HCT116 (cell line): ENCODE measurements at regions not wholly inside any gene's neighbourhood (a gene's known extent, or its start where the extent isn't known, plus 50 kb on each side); places are given as distances from the start of the nearest gene placed in this dataset.

Source experiments
- ATAC-seq: fragments of 200-7000 bp; cut with Tn5 transposase; 2 replicates; pipeline ENCODE4 v1.9.1; 2020; ENCODE audit warnings: mild to moderate bottlenecking, moderate library complexity
- BruUV-seq: library from RNA; stranded (reverse); fragments of 400-500 nt; replicated peaks from 2 replicates; lab custom pipeline; 2021; lab: Mats Ljungman, UMichigan
- CTCF ChIA-PET: fragments of 300-600 bp; sonication (Branson Sonifier 250); formaldehyde crosslinking; loops from one replicate; lab custom pipeline; 2021; ENCODE audit warnings: antibody characterized with exemption; lab: Charles Lee
- POLR2A ChIA-PET: fragments of 300-600, 350-600 bp; sonication (Branson Sonifier 250); formaldehyde crosslinking; loops from one replicate; lab custom pipeline; 2021; ENCODE audit warnings: antibody characterized with exemption; lab: Charles Lee
- RAD21 ChIA-PET, 2 experiments: fragments of 300-600 bp; sonication (Branson Sonifier 250); formaldehyde crosslinking; loops; one replicate each; lab custom pipeline; 2023; ENCODE audit warnings: low total read pairs in 2 of 2; ENCODE audit not compliant: uncharacterized antibody in 2 of 2, unreplicated experiment in 2 of 2, low non-redundant PET in 1 of 2; lab: Charles Lee
- DNase-seq: peaks from one replicate; pipeline ENCODE4 v3.0.0-alpha.2; 2010; ENCODE audit warnings: low read depth, low spot score
- H2AFZ ChIP-seq: fragments of 200-600 bp; shearing (Covaris generic), sonication (generic); 2 replicates; pipeline ENCODE4 v1.6.1; 2017; ENCODE audit warnings: low read depth, mixed run types, mixed read lengths, antibody characterized with exemption, low read length; ENCODE audit not compliant: poor library complexity, severe bottlenecking
- H3K27ac ChIP-seq: 2 replicates; pipeline ENCODE4 v1.5.1; 2012; ENCODE audit warnings: low read depth, low read length
- H3K27me3 ChIP-seq: fragments of 200-600 bp; sonication (generic); 2 replicates; pipeline ENCODE4 v1.6.1; 2016; ENCODE audit warnings: mixed run types, low read length, mixed read lengths; ENCODE audit not compliant: insufficient read depth
- H3K36me3 ChIP-seq, 2 experiments: fragments of 200-500 bp in 1 of 2; fragments of 200-600 bp in 1 of 2; sonication (Bioruptor generic) in 1 of 2; sonication (generic) in 1 of 2; 2 replicates each; pipeline versions ENCODE4 v1.5.1 to v1.6.1; 2014 to 2016; ENCODE audit warnings: low read length in 2 of 2, inconsistent platforms in 1 of 2, mixed read lengths in 1 of 2, mixed run types in 1 of 2; ENCODE audit not compliant: insufficient read depth in 2 of 2, control insufficient read depth in 1 of 2
- H3K4me1 ChIP-seq, 2 experiments: fragments of 200-600 bp in 1 of 2; sonication (generic) in 1 of 2; 2 replicates each; pipeline versions ENCODE4 v1.5.1 to v1.6.1; 2012 to 2017; ENCODE audit warnings: low read length in 2 of 2, inconsistent platforms in 1 of 2, mild to moderate bottlenecking in 1 of 2, mixed read lengths in 1 of 2, mixed run types in 1 of 2, moderate library complexity in 1 of 2; ENCODE audit not compliant: insufficient read depth in 2 of 2, control insufficient read depth in 1 of 2
- H3K4me2 ChIP-seq: fragments of 200-600 bp; sonication (generic); 2 replicates; pipeline ENCODE4 v1.6.1; 2017; ENCODE audit warnings: mixed run types, low read length, mixed read lengths
- H3K4me3 ChIP-seq, 2 experiments: fragments of 200-600 bp in 1 of 2; sonication (generic) in 1 of 2; replicated peaks in 1 of 2; 2 replicates each; pipeline ENCODE4 v1.5.1; 2011 to 2016; ENCODE audit warnings: low read length in 2 of 2, control low read depth in 1 of 2, low read depth in 1 of 2, mild to moderate bottlenecking in 1 of 2, mixed read lengths in 1 of 2, mixed run types in 1 of 2
- H3K79me2 ChIP-seq: fragments of 200-600 bp; sonication (generic); 2 replicates; pipeline ENCODE4 v1.6.1; 2017; ENCODE audit warnings: mild to moderate bottlenecking, mixed run types, low read length, moderate library complexity, mixed read lengths; ENCODE audit not compliant: insufficient read depth
- H3K9ac ChIP-seq: fragments of 200-600 bp; sonication (generic); 2 replicates; pipeline ENCODE4 v1.6.1; 2016; ENCODE audit warnings: low read length, mixed read lengths
- H3K9me2 ChIP-seq: fragments of 200-600 bp; sonication (generic), shearing (Covaris generic); 2 replicates; pipeline ENCODE4 v1.6.1; 2017; ENCODE audit warnings: mixed run types, mild to moderate bottlenecking, moderate library complexity; ENCODE audit not compliant: insufficient read depth
- H3K9me3 ChIP-seq, 2 experiments: fragments of 200-500 bp in 1 of 2; fragments of 200-600 bp in 1 of 2; sonication (Bioruptor generic) in 1 of 2; sonication (generic) in 1 of 2; 2 replicates each; pipeline ENCODE4 v1.6.1; 2014 to 2017; ENCODE audit warnings: low read length in 2 of 2, mixed read lengths in 2 of 2, inconsistent platforms in 1 of 2, low read depth in 1 of 2, mild to moderate bottlenecking in 1 of 2, mixed run types in 1 of 2, moderate library complexity in 1 of 2; ENCODE audit not compliant: control insufficient read depth in 1 of 2, insufficient read depth in 1 of 2
- H4K20me1 ChIP-seq: fragments of 200-600 bp; sonication (generic), shearing (Covaris generic); 2 replicates; pipeline ENCODE4 v1.6.1; 2017; ENCODE audit warnings: mixed run types, mild to moderate bottlenecking, moderate library complexity; ENCODE audit not compliant: insufficient read depth
- ATF3 ChIP-seq: IDR thresholded peaks from 2 replicates; pipeline ENCODE4 v1.6.1; 2012
- CBX3 ChIP-seq: IDR thresholded peaks from 2 replicates; pipeline ENCODE4 v1.6.1; 2012; ENCODE audit warnings: low read depth
- CEBPB ChIP-seq: IDR thresholded peaks from 2 replicates; pipeline ENCODE4 v1.6.1; 2012; ENCODE audit warnings: low read depth
- CTCF ChIP-seq, 3 experiments: fragments of 200-600 bp in 1 of 3; sonication (generic) in 1 of 3; IDR thresholded peaks in 2 of 3; conservative IDR thresholded peaks in 1 of 3; 2 replicates each; pipeline ENCODE4 v1.5.1; 2012 to 2017; ENCODE audit warnings: low read depth in 2 of 3, low read length in 2 of 3, antibody characterized with exemption in 1 of 3, borderline replicate concordance in 1 of 3, control low read depth in 1 of 3, mild to moderate bottlenecking in 1 of 3, mixed read lengths in 1 of 3, mixed run types in 1 of 3, moderate library complexity in 1 of 3; ENCODE audit not compliant: insufficient read depth in 1 of 3
- EGR1 ChIP-seq: IDR thresholded peaks from 2 replicates; pipeline ENCODE4 v1.6.1; 2012; ENCODE audit warnings: low read depth
- ELF1 ChIP-seq: IDR thresholded peaks from 2 replicates; pipeline ENCODE4 v1.6.1; 2012; ENCODE audit warnings: low read depth, borderline replicate concordance
- EZH2phosphoT487 ChIP-seq: fragments of 200-600 bp; IDR thresholded peaks from 2 replicates; pipeline ENCODE4 v1.6.1; 2018; ENCODE audit warnings: antibody characterized with exemption, borderline replicate concordance
- FOSL1 ChIP-seq: IDR thresholded peaks from 2 replicates; pipeline ENCODE4 v1.6.1; 2012; ENCODE audit warnings: low read depth
- JUND ChIP-seq: IDR thresholded peaks from 2 replicates; pipeline ENCODE4 v1.6.1; 2012
- POLR2AphosphoS5 ChIP-seq: IDR thresholded peaks from 2 replicates; pipeline ENCODE4 v1.6.1; 2011; ENCODE audit warnings: mild to moderate bottlenecking, low read depth, low read length, moderate library complexity
- SIN3A ChIP-seq: IDR thresholded peaks from 2 replicates; pipeline ENCODE4 v1.6.1; 2012; ENCODE audit warnings: low read depth
- SP1 ChIP-seq: IDR thresholded peaks from 2 replicates; pipeline ENCODE4 v1.6.1; 2012; ENCODE audit warnings: low read depth
- SRF ChIP-seq: IDR thresholded peaks from 2 replicates; pipeline ENCODE4 v1.6.1; 2012; ENCODE audit warnings: low read depth
- TCF7L2 ChIP-seq: IDR thresholded peaks from 2 replicates; pipeline ENCODE4 v1.7.0; 2011; ENCODE audit warnings: borderline replicate concordance, inconsistent platforms; ENCODE audit not compliant: insufficient read depth, insufficient read length; ENCODE audit errors: extremely low read depth
- YY1 ChIP-seq: IDR thresholded peaks from 2 replicates; pipeline ENCODE4 v1.6.1; 2011; ENCODE audit warnings: low read length, low read depth, moderate library complexity, mild to moderate bottlenecking; ENCODE audit not compliant: insufficient replicate concordance; ENCODE audit errors: extremely low read depth
- ZBTB33 ChIP-seq: IDR thresholded peaks from 2 replicates; pipeline ENCODE4 v1.6.1; 2011; ENCODE audit warnings: mild to moderate bottlenecking, low read length, moderate library complexity; ENCODE audit not compliant: insufficient replicate concordance; ENCODE audit errors: extremely low read depth
- ZFX ChIP-seq: fragments of 450-650 bp; IDR thresholded peaks from 2 replicates; pipeline ENCODE4 v1.6.1; 2017
- ZNF274 ChIP-seq: fragments of 200-500 bp; sonication (Bioruptor generic); IDR thresholded peaks from 2 replicates; pipeline ENCODE4 v1.6.1; 2014; ENCODE audit warnings: mild to moderate bottlenecking, low read depth, low read length, inconsistent platforms
- intact Hi-C: fragments of 100-400 bp; cut with micrococcal nuclease; formaldehyde crosslinking; loops from 2 replicates; pipeline ENCODE4 v1.10.0; 2022
- TF ChIP-seq, protein P1 (sequence below): IDR thresholded peaks from 2 replicates; pipeline ENCODE4 v1.6.1; 2012; ENCODE audit warnings: low read depth
- TF ChIP-seq, protein P2 (sequence below): IDR thresholded peaks from 2 replicates; pipeline ENCODE4 v1.6.1; 2012

DNA sequence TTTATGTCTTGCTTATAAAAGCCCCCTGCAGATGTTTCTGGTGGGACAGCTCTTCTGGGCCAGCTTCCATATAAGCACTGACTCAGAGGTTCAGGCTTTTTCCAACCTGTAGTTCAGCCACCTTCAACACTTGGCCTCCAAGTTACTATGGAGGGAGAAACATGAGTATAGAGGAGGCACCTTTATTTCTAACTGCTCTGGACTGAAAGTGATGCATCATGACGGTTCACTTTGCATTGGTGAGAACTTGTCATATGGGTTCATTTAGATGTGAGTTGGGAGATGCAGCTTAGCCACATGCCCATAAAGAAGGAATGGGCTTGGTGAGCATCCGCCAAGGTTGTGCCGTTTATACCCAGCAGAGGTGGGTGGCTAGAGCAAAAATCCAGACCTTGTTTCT lies 58.8 kb upstream of the CFAP161 start:
- Histone ChIP-seq H2AFZ (no peak overlapping the region), H3K9me2 (no peaks in the 10 kb centered on the region), H3K27ac (no peak overlapping the region), H3K4me3 (no peak overlapping the region), H3K4me1 (no peaks in the 10 kb centered on the region), H3K4me2 (no peak overlapping the region), H4K20me1 (no peaks in the 10 kb centered on the region), H3K79me2 (no peaks in the 10 kb centered on the region), H3K27me3 (no peaks in the 10 kb centered on the region), H3K9ac (no peak overlapping the region)
- ATAC-seq, result no peak
- ChIA-PET POLR2A (no interaction called here), RAD21 (no interaction called here), CTCF (no interaction called here)
- no TSS peak for BruUV-seq
- intact Hi-C loops, result no loop called here
- no peak for DNase-seq
- TF ChIP-seq FOSL1, result no peak
- TF ChIP-seq JUND, result no peak
- no peak for TF ChIP-seq EGR1
- TF ChIP-seq ZNF274, result no peak
- TF ChIP-seq, protein P1, sequence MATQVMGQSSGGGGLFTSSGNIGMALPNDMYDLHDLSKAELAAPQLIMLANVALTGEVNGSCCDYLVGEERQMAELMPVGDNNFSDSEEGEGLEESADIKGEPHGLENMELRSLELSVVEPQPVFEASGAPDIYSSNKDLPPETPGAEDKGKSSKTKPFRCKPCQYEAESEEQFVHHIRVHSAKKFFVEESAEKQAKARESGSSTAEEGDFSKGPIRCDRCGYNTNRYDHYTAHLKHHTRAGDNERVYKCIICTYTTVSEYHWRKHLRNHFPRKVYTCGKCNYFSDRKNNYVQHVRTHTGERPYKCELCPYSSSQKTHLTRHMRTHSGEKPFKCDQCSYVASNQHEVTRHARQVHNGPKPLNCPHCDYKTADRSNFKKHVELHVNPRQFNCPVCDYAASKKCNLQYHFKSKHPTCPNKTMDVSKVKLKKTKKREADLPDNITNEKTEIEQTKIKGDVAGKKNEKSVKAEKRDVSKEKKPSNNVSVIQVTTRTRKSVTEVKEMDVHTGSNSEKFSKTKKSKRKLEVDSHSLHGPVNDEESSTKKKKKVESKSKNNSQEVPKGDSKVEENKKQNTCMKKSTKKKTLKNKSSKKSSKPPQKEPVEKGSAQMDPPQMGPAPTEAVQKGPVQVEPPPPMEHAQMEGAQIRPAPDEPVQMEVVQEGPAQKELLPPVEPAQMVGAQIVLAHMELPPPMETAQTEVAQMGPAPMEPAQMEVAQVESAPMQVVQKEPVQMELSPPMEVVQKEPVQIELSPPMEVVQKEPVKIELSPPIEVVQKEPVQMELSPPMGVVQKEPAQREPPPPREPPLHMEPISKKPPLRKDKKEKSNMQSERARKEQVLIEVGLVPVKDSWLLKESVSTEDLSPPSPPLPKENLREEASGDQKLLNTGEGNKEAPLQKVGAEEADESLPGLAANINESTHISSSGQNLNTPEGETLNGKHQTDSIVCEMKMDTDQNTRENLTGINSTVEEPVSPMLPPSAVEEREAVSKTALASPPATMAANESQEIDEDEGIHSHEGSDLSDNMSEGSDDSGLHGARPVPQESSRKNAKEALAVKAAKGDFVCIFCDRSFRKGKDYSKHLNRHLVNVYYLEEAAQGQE, result no peak
- no peak for TF ChIP-seq ZBTB33
- TF ChIP-seq, protein P2, sequence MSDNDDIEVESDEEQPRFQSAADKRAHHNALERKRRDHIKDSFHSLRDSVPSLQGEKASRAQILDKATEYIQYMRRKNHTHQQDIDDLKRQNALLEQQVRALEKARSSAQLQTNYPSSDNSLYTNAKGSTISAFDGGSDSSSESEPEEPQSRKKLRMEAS, result no peak
- TF ChIP-seq CEBPB, result no peak
- TF ChIP-seq ZFX, result no peak
- no peak for TF ChIP-seq SIN3A
- no peak for TF ChIP-seq TCF7L2
- no peak for TF ChIP-seq ATF3
- no peak for TF ChIP-seq ELF1
- TF ChIP-seq POLR2AphosphoS5, result no peak
- no peak for TF ChIP-seq EZH2phosphoT487
- TF ChIP-seq SP1, result no peak
- no peak for TF ChIP-seq YY1
- TF ChIP-seq SRF, result no peak
- no peak for TF ChIP-seq CTCF (IDR thresholded peaks at IDR 0.05 in 2 of 3, conservative IDR thresholded peaks at IDR 0.05 in 1 of 3; ENCODE audit: borderline replicate concordance in 1 of 3, insufficient read depth in 1 of 3, low read depth in 2 of 3, low read length in 2 of 3)
- TF ChIP-seq CBX3, result no peak
- TF ChIP-seq, all 23 proteins: peak for 0
- no peaks in the 10 kb centered on the region for H3K36me3 ChIP-seq
- no peaks in the 10 kb centered on the region for H3K9me3 ChIP-seq
